Muscle layer of colon (tissue), 2 donors: ENCODE measurements at regions not wholly inside any gene's neighbourhood (a gene's known extent, or its start where the extent isn't known, plus 50 kb on each side); places are given as distances from the start of the nearest gene placed in this dataset.

Source experiments
- H3K27ac ChIP-seq: one replicate; pipeline ENCODE4 v1.7.0; 2013; ENCODE audit warnings: low read depth, mild to moderate bottlenecking, low read length, moderate library complexity
- H3K27me3 ChIP-seq, 2 donors: one replicate each; pipeline ENCODE4 v1.7.0; 2013; ENCODE audit warnings: low read length in 2 of 2, mild to moderate bottlenecking in 2 of 2; ENCODE audit not compliant: insufficient read depth in 2 of 2, control insufficient read depth in 1 of 2
- H3K36me3 ChIP-seq: one replicate; pipeline ENCODE4 v1.7.0; 2013; ENCODE audit warnings: mild to moderate bottlenecking, low read length; ENCODE audit not compliant: insufficient read depth
- H3K4me1 ChIP-seq: one replicate; pipeline ENCODE4 v1.7.0; 2013; ENCODE audit warnings: mild to moderate bottlenecking, low read length; ENCODE audit not compliant: insufficient read depth
- H3K4me3 ChIP-seq, 2 donors: one replicate each; pipeline ENCODE4 v1.7.0; 2013; ENCODE audit warnings: low read length in 2 of 2, low read depth in 1 of 2, mild to moderate bottlenecking in 1 of 2, moderate library complexity in 1 of 2
- H3K9ac ChIP-seq: one replicate; pipeline ENCODE4 v1.7.0; 2013; ENCODE audit warnings: low read length
- H3K9me3 ChIP-seq: one replicate; pipeline ENCODE4 v1.7.0; 2013; ENCODE audit warnings: mild to moderate bottlenecking, low read length
- donor health status: abdominal sarcoma.
- donor health status: Adenocarcinoma of cecum.

DNA sequence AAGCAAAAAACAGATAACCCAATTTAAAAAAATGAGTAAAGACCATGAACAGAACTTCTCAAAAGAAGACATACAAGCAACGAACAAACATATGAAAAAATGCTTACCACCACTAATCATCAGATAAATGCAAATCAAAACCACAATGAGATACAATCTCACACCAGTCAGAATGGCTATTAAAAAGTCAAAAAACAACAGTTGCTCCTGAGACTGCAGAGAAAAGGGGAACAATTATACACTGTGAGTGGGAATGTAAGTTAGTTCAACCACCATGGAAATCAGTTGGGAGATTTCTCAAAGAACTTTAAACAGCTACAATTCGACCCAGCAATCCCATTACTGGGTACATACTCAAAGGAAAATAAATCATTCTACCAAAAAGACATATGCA lies 131.6 kb downstream of the PTGER3 start:
- Histone ChIP-seq H3K27me3 (no peaks in the 10 kb centered on the region), H3K36me3 (no peaks in the 10 kb centered on the region), H3K9ac (no peak overlapping the region), H3K9me3 (no peaks in the 10 kb centered on the region), H3K27ac (no peak overlapping the region), H3K4me3 (no peak overlapping the region), H3K4me1 (peaks cover 8% of the 10 kb centered on the region)

- Histone ChIP-seq H3K9ac (no peak overlapping the region), H3K27me3 (no peaks in the 10 kb centered on the region), H3K27ac (no peak overlapping the region), H3K9me3 (no peaks in the 10 kb centered on the region), H3K36me3 (no peaks in the 10 kb centered on the region), H3K4me1 (peaks cover 8% of the 10 kb centered on the region), H3K4me3 (no peak overlapping the region)
Observed at GRCh38 chr1:70919706-70920323, 127.8 kb downstream of the PTGER3 start.
